ENCODE measurements at regions not wholly inside any gene's neighbourhood (a gene's known extent, or its start where the extent isn't known, plus 50 kb on each side); places are given as distances from the start of the nearest gene placed in this dataset.

GRCh38 chr10:131681656-131682055, 219.2 kb upstream of the PPP2R2D start:
- Histone ChIP-seq H2BK120ac (ENCODE audit: low read depth, low read length, poor library complexity, severe bottlenecking) (no peak overlapping the region), H3K79me1 (ENCODE audit: insufficient read depth, low read depth, low read length, poor library complexity, severe bottlenecking) (no peaks in the 10 kb centered on the region), H3K4ac (ENCODE audit: low read depth, low read length) (no peak overlapping the region), H2BK15ac (ENCODE audit: low read depth, low read length) (no peak overlapping the region), H2AFZ (ENCODE audit: low read length) (no peak overlapping the region), H3T11ph (ENCODE audit: low read length) (no peak overlapping the region), H3K4me1 (ENCODE audit: insufficient read depth, low read length) (no peaks in the 10 kb centered on the region), H3K9me3 (ENCODE audit: control insufficient read depth, low read depth, low read length) (no peaks in the 10 kb centered on the region), H2AK5ac (ENCODE audit: insufficient read length, low read length) (no peak overlapping the region), H3K23me2 (ENCODE audit: insufficient read length, low read depth, low read length, poor library complexity, severe bottlenecking) (no peaks in the 10 kb centered on the region), H2BK20ac (ENCODE audit: low read depth, low read length, poor library complexity, severe bottlenecking) (no peak overlapping the region), H4K91ac (ENCODE audit: insufficient read length, low read depth, low read length) (no peak overlapping the region), H3K27ac (ENCODE audit: insufficient read length, low read depth, low read length) (no peak overlapping the region), H4K20me1 (ENCODE audit: control insufficient read depth, insufficient read depth, insufficient read length) (no peaks in the 10 kb centered on the region), H3K18ac (ENCODE audit: insufficient read length, low read depth, low read length) (no peak overlapping the region), H3K79me2 (ENCODE audit: insufficient read depth, low read length) (no peaks in the 10 kb centered on the region), H2BK12ac (ENCODE audit: insufficient read length, low read depth, low read length) (no peak overlapping the region), H3K9ac (ENCODE audit: extremely low read depth, insufficient read length, low read length) (no peak overlapping the region), H3K56ac (ENCODE audit: insufficient read length, low read depth, low read length) (no peak overlapping the region), H3K4me2 (ENCODE audit: insufficient read depth, insufficient read length, low read length) (no peak overlapping the region), H3K23ac (ENCODE audit: insufficient read length, low read depth, low read length) (no peak overlapping the region), H4K5ac (ENCODE audit: insufficient read length, low read depth, low read length) (no peak overlapping the region), H3K14ac (ENCODE audit: insufficient read depth, low read length) (no peak overlapping the region), H4K8ac (replicated peaks; ENCODE audit: insufficient read length, low read depth, low read length) (no peak overlapping the region), H2BK5ac (ENCODE audit: insufficient read length, low read length) (no peak overlapping the region), H3K27me3 (ENCODE audit: insufficient read depth, low read length) (no peaks in the 10 kb centered on the region)
- H3K27ac Mint-ChIP-seq: peak overlapping the region in 1 of 3 experiments; percentile 57; a peak in 1 of 7 replicates
- no peak overlapping the region for H3K4me3 Mint-ChIP-seq
- no peaks in the 10 kb centered on the region for H3K36me3 Mint-ChIP-seq (ENCODE audit: insufficient read depth in 1 of 3, low read depth in 3 of 3)
- no peak for TF ChIP-seq CTCF (conservative IDR thresholded peaks at IDR 0.05)
- peaks cover 25 to 30% of the 10 kb centered on the region in 2 experiments for H3K4me1 Mint-ChIP-seq
- H3K9me3 Mint-ChIP-seq: no peaks in the 10 kb centered on the region
- peaks cover 16% of the 10 kb centered on the region for H3K27me3 Mint-ChIP-seq (ENCODE audit: low read depth)
- DNase-seq: no peak
- no CpG with 5 or more reads among the region's 12 CpGs for WGBS (ENCODE audit: extremely low coverage, insufficient read length, low lambda C conversion rate)
